ENCODE measurements at regions not wholly inside any gene's neighbourhood (a gene's known extent, or its start where the extent isn't known, plus 50 kb on each side); places are given as distances from the start of the nearest gene placed in this dataset.
A peak's percentile ranks its signal among the peaks of the same experiment; 100 is the strongest.

GRCh38 chr4:137754652-137755471, 222.6 kb upstream of the PCDH18 start:
- in situ Hi-C loops (cut with MboI; ENCODE audit: low sequenced_read_pairs): no loop called here
- peak overlapping the region; percentile 33; the same call in 1 of the 2 replicates for H3K4me2 ChIP-seq (ENCODE audit: low read depth, low read length)
- no CpG with 5 or more reads among the region's 1 CpG for WGBS, 2 experiments (ENCODE audit: extremely low coverage in 2 of 2, insufficient read length in 1 of 2)
- H3K79me1 ChIP-seq (ENCODE audit: low read depth in 1 of 2, low read length in 2 of 2): no peaks in the 10 kb centered on the region
- no peaks in the 10 kb centered on the region for H4K20me1 ChIP-seq (ENCODE audit: insufficient read depth, low read length)
- peaks cover 4% of the 10 kb centered on the region; the same call in 1 of the 2 replicates for H3K4me1 ChIP-seq (ENCODE audit: control insufficient read depth, insufficient read depth, low read length)
- ChIA-PET POLR2A (ENCODE audit: unreplicated experiment) (no interaction called here), CTCF (no interaction called here)
- H3K4ac ChIP-seq (ENCODE audit: low read depth, low read length): peak overlapping the region; percentile 13; the same call in 1 of the 2 replicates
- H4K91ac ChIP-seq (ENCODE audit: insufficient read depth, low read depth, low read length): 0 out of 2 replicates have a peak overlapping the region, but pooled peaks have one; percentile 17
- no peaks in the 10 kb centered on the region for H3K36me3 ChIP-seq (ENCODE audit: control insufficient read depth, insufficient read depth, low read length)
- intact Hi-C loops (cut with micrococcal nuclease): no loop called here
- H2BK120ac ChIP-seq (ENCODE audit: low read depth, low read length): peak overlapping the region; percentile 81
- DNase-seq (peak; percentile 61), ATAC-seq (ENCODE audit: low read depth) (peak; percentile 81)
- peak overlapping the region; percentile 66 for H2AK5ac ChIP-seq (ENCODE audit: low read depth, low read length)
- H2BK5ac ChIP-seq (ENCODE audit: low read depth, low read length, poor library complexity, severe bottlenecking): peak overlapping the region; percentile 41
- no peaks in the 10 kb centered on the region for H3K9me3 ChIP-seq (ENCODE audit: control insufficient read depth, insufficient read depth, low read length)
- H3K14ac ChIP-seq (replicated peaks; ENCODE audit: low read depth, low read length): no peak overlapping the region
- H3K23ac ChIP-seq (ENCODE audit: low read depth, low read length): peak overlapping the region; percentile 18; the same call in 1 of the 2 replicates
- H4K5ac ChIP-seq (ENCODE audit: low read depth, low read length): peak overlapping the region; percentile 72; the same call in 1 of the 2 replicates
- no peak overlapping the region for H2AFZ ChIP-seq (replicated peaks; ENCODE audit: low read length, poor library complexity)
- peak overlapping the region; percentile 75 for H3K18ac ChIP-seq (ENCODE audit: low read depth, low read length)
- no peak overlapping the region for H2BK15ac ChIP-seq (ENCODE audit: low read depth, low read length)
- dilution Hi-C loops (cut with HindIII; ENCODE audit: low sequenced_read_pairs, unreplicated experiment): no loop called here
- 0 out of 4 replicates have a peak overlapping the region, but pooled peaks of 1 of the 2 experiments have one; percentile 8 for H4K8ac ChIP-seq (ENCODE audit: low read depth in 2 of 2, low read length in 2 of 2)
- TF ChIP-seq MAFK (IDR thresholded peaks at IDR 0.05; ENCODE audit: low read depth, low read length) (peak; percentile 80), SMC3 (IDR thresholded peaks at IDR 0.05; ENCODE audit: low read depth, low read length) (no peak)
- no peaks in the 10 kb centered on the region for H3K9me1 ChIP-seq (ENCODE audit: insufficient read depth, low read length)
- peak overlapping the region; percentile 40; the same call in 1 of the 2 replicates for H3K27ac ChIP-seq (ENCODE audit: insufficient read depth, low read length)
- H3K9ac ChIP-seq (ENCODE audit: low read depth, low read length): no peak overlapping the region
- no peaks in the 10 kb centered on the region for H3K27me3 ChIP-seq (ENCODE audit: control insufficient read depth, insufficient read depth, low read length)
- H2AK9ac ChIP-seq (replicated peaks; ENCODE audit: low read depth, low read length, poor library complexity): no peak overlapping the region
- H3K4me3 ChIP-seq (ENCODE audit: insufficient read depth, low read depth, low read length): no peak overlapping the region
- no peak overlapping the region; the same call in 1 of the 2 replicates for H3K56ac ChIP-seq (ENCODE audit: extremely low read depth, insufficient read depth, low read length)
- no TSS peak for BruUV-seq (replicated peaks)
- peak overlapping the region; percentile 81; the same call in 1 of the 2 replicates for H2BK20ac ChIP-seq (ENCODE audit: low read depth, low read length)

All from IMR-90 (cell line).